Nucleus accumbens (tissue), 56 donors: ENCODE measurements at regions not wholly inside any gene's neighbourhood (a gene's known extent, or its start where the extent isn't known, plus 50 kb on each side); places are given as distances from the start of the nearest gene placed in this dataset.

Experiments
- DNase-seq, 56 donors: peaks; one replicate each; lab custom pipeline; 2025; lab: John Stamatoyannopoulos, UW

DNA sequence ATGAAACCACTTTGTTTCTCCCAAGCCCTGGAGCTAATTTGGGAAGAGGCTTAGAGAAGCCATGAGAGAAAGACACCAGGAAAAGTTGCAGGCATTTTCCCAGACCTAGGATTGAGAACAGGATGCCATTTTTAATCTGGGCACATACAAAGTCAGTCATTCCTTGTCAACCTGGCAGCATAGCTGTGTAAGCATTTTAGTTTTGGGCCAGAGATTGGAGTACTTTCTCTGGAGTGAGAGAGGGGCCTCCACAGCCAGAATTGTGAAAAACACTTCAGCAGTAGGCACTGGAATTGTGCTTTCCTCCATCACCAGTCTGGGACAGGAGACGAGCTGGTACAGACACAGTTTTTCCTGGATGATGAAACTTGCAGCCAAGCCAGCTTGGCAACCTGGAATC lies 390.3 kb upstream of the DMAC1 start:
- no peak for DNase-seq

DNA sequence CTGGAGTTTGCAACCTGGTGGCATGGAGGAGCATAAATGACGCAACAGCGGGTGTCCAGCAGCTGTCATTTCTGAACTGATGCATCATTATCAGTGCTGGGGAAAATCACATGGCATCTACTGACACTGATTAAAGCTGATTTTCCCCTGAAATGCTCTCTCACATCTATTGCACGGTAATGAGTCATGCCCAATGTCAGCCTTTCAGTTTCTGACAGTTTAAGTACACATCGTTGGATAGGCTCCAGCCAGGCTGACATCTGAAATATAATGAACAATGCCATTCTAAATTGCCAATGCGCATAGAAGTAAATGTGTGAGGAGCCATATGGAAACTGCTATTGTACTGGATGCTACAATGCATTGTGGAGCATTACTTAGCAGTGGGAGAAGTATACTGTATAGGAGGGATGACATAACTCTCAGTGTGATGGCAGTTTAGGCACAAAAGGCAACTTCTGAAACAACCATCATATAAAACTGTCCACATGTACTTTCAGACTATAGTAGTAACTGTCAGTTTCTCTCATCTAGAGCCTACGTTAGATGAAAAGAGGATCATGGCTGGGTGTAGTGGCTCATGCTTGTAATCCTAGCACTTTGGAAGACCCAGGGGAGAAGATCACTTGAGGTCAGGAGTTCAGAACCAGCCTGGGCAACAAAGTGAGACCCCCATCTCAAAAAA lies 389.3 kb upstream of the DMAC1 start:
- peak in 2 of 56 donors; percentile 3 to 38 for DNase-seq

DNA sequence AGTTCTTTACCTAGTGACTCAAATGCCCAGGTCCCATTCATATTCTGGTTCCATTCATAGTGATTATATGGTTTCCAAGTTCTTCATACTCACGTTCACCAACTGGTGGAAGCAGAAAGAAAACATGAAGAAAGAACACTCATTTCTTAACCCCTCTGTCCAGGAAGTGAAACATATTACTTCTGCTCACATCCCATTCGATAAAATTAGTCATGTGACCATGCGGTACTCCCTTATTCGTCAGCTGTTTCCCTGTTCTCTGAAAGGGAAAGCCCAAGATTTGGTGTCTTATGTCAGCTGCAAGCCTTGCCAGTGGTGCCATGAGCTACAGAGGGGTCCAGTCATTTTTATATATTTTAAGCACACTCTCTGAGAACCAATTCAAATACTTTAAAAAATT lies 387.0 kb upstream of the DMAC1 start:
- no peak for DNase-seq

DNA sequence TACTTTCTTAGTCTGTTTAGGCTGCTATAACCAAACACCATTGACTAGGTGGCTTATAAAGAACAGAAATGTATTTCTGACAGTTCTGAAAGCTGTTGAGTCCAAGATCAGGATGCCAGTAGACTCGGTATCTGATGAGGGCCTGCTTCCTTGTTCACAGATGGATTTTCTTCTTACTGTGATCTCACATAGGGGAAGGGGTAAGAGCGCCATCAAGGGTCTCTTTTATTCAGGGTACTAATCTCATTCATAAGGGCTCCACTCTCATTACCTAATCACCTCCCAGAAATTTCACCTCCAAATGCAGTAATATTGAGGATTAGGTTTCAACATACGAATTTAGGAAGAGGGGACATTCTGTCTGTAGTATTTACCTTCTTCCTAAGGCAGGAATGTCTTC lies 384.0 kb upstream of the DMAC1 start:
- no peak for DNase-seq

DNA sequence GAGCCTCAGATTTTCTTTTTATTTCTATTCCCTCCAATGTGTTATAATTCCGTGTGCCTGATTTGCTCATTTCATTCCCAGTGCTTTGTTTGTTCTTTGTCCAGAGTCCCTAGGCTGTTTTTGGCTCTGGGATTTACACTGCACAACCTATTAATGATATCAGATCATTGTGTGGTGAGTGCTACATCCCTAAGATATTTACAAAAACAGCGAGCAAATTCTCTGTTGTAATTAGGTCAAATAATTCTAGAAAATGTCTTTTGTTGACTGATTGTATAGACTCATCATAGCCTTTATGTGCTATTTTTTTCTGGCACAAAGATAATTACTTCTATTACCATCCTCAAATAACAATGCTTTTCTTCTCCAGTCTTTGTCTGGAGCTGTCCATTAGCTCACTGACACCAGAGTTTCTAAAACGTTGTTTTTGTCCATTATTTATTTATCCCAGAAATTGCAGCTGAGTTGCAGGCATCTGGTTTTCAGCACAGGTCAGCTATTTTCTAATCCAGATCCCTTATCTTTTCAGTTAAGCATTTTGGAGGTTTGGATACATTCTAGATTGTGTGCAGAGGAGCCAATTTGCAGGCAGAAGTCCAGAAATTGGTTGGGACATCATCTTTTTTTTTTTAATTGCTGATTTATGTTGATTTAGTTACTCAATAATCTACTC lies 379.9 kb upstream of the DMAC1 start:
- peak in 2 of 56 donors; percentile 1 to 2 for DNase-seq

DNA sequence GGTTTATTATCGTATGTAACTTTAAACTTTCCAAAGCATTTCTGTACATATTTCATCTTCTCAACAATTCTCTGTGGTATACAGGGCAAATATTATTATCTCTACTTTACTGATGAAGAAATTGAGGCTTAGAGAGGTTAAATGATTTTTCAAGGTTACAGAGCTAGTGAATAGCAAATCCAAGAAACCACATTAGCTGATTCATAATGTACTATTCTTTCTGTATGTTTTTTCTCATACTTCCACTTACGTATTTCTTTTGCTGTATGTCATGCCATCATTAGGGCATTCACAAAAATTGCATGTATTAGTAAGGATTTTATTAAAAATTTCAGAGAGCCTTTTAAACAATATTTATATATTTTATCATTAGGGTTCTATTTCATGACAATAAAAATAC lies 372.4 kb upstream of the DMAC1 start:
- DNase-seq, result no peak

DNA sequence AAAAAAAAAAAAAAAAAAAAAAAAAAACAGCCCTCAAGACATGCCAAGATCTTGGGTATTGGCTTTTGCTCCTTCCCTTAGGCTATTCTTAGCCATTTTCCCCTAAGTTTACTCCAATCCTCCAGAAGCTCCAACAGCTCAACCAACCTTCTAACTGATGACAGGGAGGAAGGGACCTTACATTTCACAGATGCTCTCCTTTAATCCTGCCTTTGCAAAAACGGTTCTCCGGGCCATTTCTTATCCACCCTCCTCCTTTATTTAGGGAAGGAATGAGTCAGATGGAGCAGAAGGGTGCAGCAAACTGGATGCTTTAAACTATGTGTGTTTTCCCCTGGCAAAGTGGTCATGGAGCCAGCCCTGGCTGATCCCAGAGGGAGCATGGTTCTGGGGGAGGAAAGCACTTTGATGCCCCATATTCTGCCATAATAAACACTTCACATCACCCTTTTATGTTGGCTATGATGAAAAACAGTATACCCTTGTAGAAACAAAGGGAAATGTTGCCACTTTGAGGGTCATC lies 369.4 kb upstream of the DMAC1 start:
- no peak for DNase-seq

DNA sequence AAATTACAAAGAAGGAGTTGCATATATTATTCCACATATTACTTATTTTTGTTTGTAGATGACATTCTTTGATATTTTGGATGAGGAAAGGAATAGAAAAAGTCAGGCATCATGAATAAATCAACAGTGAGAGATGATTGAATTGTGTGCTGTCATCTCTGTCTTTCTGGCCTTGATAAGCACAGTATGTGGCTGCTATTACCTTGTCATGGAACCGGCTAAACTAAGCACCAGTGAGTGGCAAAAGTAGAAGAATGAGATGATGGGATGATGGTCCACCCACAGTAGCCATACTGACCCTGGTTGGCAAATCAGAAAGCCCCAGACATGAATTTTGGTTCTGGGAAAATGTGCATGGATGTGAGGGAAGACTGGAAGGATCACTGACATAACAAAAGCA lies 361.2 kb upstream of the DMAC1 start:
- DNase-seq, result no peak

DNA sequence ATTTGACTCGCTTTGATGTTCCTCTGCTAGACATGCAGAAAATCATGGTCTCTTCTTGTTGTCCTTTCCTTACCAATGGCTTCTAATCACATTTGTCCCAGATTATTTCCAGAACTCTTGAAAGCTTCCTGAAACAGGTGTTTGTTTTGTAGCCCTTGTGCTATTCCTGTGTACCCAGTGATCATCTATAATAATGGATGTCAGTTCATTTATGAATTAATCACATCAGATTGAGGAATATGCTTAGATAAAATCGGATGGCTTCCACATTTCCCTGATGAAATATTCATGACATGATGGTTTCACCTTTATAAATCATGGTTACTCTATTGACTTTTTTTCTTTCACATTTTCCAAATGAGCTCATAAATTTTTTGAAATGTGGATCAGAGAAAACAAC lies 359.0 kb upstream of the DMAC1 start:
- DNase-seq, result no peak

DNA sequence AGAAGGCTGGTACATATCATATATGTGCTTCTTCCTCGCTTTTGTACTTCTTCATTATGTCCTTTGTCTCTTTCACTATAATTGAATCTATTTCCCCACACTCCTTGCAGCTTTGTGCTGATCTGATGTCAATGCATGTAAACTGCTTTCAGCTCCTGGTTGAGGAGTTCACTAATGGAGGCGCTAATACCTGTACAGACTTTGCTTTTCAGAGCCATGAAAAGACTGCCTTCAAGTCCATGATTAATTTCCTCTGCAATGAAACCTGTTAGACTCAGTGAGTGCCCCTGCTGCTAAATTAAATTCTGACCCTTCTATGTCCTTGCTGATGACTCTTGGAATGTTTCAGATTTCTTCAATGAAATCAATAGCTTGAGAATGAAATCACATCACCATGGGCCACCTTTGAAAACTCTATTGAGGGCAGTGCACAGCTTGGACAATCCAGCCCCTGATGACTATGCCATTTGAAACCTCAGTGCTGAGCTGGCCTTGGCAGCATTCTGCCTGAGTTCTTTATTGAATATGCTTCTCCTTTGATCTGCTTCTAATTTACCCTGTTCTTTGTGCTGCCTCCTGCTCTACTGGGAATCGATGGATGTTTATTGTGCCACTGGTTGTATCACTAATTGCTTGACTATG lies 358.2 kb upstream of the DMAC1 start:
- DNase-seq, result no peak

DNA sequence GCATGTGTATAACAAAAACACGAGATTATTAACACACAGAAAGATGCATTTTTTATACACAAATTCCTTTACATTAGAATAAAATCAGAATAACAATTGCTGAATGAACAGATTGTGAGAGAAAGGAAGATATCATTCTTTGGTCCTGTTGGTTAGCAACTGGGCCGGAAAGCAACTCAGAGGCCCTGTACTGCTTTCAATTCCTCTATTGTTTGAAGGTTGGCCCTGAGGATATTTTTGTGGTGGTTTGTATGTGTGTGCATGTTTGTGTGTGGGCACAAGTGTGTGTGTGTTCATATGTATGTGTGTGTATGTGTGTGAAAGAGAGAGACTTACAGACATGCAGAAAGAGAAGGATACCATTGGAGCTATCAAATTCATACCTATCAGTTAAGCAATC lies 356.8 kb upstream of the DMAC1 start:
- DNase-seq, result peak in 1 of 56 donors; percentile 6

DNA sequence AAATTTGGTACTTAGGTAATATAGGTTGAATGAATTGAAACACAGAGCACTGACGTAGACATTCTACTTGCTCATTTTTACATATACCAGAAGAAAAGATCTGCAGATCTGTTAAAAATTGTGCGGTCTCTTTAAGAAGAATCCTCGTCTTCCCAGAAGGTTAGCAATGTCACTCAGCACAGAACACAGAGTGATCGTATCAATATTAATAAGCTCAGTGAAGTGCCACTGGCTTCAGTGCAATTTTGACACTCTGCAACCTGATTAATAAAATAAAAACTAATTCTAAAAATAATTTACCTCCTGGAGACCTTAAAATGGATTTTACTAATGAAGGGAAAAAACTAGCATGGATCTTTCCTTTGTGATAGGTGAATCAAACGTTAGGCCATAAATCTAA lies 356.1 kb upstream of the DMAC1 start:
- DNase-seq, result no peak

DNA sequence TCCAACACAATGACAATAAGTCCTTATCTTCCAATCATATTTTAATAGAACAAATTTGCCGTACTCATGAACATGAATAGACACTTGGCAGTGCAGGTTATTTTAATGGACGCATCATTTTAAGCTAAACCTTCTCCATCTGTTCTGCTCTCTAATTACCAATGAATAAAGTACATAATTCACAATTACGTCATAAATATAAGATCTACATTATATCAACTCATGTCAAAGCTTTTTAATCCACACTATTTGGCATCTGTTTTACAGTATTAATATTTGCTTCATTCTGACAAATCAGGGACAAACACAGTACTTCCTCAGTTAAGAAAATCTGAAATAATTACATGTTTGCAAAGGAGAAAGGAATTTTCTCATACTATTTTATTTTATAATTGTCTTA lies 344.1 kb upstream of the DMAC1 start:
- no peak for DNase-seq

DNA sequence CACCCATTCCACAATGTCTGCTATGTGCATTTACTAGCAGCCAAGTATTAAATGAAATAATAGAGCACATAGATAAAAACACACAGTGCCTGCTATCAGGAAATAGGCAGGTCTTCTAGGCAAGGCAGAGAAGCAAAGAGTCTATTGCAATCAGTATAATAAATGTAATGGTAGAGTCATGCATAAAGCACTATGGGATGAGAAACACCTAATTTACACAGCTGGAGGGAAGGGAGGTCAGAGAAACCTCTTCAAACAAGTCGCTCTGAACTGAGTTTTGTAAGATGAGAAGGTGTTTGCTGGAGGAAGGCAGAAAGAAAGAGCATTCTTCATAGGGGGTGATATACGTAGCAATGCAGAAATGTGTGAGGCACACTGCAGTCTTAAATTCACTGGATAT lies 341.0 kb upstream of the DMAC1 start:
- DNase-seq, result no peak

DNA sequence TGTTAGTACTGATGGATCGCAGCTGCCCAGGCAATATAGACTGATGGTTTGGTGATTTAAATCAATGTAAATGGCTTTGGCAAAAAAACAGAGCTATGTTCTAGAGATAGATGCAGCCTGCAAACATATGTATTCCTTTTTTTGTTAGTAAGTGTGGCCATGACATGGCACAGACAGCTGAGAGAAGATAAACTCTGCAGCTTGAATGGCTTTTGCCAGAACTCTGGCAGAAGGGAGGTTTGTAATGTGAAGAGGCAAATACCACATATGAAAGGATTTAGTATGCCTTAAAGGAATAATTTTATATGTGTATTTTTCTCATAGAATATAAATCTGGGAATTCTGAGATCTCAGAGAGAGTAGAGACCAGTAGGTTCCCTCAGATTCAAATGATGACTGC lies 340.2 kb upstream of the DMAC1 start:
- no peak for DNase-seq

DNA sequence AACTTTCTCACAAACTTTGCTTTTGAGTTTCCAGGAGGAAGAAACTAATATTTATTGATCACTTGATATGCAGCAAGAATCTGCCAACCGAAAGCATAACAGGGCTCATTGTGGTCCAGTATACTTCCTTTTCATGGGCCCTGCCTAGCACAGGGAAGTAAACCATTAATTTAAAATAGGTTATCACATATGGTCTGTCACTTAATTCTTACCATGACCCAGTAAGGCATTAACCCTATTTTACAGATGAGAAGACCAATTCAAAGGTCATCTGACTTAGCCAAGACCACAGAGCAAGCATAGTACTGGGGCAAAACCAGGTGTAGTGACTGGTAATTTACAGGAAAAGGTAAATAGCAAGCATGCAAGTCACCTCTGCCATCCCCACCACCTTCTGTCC lies 336.9 kb upstream of the DMAC1 start:
- DNase-seq, result no peak

DNA sequence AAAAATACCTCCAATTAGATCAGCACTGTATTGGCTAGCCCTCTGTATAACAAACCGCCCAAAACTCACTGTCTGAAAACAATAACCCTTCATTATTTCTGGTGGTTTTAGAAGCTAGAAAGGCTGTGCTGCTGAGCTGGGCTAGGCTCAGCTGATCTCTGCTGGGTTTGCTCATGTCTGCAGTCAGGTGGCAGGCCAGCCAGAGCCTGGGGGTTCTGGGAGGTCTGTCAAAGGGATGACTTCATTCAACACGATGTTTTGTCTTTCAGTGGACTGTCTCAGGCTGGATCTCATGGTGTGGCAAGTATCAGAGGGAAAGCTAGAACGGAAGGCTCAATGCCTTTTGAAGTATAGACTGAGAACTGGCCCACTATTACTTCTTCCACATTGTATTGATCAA lies 335.1 kb upstream of the DMAC1 start:
- DNase-seq, result peak in 3 of 56 donors; percentile 4 to 12 (median 5)

DNA sequence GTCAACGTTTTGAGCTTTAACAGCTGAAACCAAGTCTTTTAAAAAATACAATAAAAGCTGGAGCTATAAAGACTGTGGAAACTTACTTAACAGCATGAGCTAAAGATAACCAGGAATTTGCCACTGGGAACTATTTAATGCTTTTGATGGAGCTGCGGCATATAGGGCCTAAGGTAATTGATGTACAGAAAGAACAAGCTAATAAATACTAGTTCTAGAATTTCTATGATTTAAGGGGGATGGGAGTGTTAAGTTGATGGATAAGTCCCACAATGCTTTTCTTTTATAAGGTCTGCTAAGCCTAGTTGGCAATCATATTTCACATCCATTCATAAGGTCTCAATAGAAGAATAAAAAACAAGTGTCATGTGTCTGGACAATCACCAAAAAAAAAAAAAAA lies 334.0 kb upstream of the DMAC1 start:
- DNase-seq, result no peak

DNA sequence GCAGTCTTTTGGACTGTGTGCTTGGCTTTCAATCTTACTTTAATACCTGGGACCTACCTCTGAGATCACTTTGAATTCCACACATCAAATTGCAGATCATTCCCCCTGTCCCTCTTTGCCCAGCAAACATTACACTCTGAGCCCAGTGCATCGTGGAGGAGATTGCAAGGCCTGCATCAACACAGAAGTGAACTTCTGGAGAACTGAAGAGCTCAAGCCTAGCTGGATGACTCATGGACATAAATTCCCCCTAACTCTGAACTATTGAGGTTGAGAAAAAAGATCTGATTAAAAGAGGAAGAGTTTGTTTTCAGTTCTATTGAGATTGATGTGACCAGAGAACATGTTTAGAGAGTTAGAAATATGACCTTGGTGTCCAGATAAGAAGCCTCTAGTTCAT lies 316.0 kb upstream of the DMAC1 start:
- no peak for DNase-seq

DNA sequence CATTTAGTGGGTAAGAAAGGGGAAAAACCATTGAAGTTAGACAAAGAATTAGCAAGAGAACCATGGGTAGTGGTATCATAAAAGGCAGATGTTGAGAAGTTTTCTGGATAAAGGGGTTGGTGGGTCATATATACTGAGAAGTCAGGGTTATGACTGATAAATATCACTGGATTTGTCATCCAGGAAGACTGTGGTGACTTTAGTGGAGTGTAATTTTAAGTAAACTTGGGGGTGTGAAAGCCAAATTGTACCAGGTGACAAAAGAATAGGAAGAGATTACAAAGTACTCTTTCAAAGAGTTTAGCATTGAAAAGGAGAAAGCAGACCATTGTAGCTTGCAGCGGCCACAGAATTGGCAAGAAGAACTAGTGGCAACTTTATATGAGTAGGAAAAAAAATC lies 315.2 kb upstream of the DMAC1 start:
- no peak for DNase-seq

DNA sequence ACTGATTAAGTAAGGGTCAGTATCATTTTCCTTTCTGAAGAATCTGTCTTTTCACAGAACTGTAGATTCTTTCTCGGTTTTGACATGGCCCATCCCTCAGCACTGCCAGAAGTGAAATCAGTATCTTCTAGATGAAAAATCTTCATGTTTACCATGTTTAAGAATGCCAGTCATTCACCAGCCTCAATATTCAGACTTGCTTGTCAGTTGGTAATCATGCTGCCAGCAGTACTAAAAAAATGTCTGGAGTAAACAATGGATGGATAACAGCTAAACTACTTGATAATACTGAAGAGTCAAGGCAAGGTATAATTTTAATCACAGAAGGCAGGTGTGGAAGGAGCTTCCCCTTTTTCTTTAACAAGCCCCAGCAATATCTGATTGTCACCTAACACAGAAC lies 306.8 kb upstream of the DMAC1 start:
- DNase-seq, result no peak

DNA sequence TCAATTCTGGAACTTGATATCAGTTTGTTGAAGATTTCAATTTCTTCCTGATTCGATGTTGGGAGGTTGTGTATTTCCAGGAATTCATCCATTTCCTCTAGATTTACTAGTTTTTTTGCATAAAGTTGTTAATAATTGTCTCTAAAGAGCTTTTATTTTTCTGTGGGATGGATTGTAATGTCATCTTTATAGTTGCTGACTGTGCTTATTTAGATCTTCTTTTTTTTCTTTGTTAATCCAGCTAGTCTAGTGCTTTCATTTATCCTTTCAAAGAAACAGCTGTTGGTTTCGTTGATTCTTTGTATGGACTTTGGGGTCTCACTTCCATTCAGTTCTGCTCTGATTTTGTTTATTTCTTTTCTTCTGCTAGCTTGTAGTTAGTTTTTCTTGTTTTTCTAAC lies 302.0 kb upstream of the DMAC1 start:
- no peak for DNase-seq
